ENCODE measurements at regions not wholly inside any gene's neighbourhood (a gene's known extent, or its start where the extent isn't known, plus 50 kb on each side); places are given as distances from the start of the nearest gene placed in this dataset.

DNA sequence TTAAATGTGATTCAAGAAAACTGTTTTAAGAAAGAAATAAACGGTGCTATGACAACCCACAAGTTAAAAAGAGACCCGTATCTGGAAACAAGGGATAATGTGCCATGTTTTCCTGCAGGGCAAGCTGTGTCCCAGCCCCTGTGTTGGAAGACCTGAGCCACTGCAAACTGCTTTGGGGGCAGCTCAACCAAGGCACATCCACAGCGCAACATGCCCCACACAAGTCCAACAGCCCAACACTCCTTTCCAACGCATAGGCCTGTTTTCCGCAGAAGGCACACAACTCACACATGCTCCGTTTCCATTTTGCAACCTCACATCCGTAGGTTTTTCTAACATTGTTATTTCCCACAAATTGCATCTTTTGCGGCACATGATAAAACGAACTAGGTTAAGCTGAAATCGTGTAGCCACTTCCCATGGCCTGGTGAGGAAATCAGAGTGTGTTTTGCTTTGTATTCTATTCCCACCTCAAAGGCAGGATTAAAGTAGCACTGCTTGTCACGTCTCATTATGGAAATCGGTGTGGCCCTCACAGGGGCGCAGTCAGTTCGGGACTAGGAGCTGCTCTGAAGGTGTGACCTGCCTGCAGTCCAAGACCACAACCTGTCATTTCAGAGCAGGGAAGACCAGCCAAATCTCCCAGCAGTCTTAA is 50.5 kb upstream of the ZNF516 start:
- no peak for TF ChIP-seq POLR2A (IDR thresholded peaks at IDR 0.05)
- TF ChIP-seq, protein P1, sequence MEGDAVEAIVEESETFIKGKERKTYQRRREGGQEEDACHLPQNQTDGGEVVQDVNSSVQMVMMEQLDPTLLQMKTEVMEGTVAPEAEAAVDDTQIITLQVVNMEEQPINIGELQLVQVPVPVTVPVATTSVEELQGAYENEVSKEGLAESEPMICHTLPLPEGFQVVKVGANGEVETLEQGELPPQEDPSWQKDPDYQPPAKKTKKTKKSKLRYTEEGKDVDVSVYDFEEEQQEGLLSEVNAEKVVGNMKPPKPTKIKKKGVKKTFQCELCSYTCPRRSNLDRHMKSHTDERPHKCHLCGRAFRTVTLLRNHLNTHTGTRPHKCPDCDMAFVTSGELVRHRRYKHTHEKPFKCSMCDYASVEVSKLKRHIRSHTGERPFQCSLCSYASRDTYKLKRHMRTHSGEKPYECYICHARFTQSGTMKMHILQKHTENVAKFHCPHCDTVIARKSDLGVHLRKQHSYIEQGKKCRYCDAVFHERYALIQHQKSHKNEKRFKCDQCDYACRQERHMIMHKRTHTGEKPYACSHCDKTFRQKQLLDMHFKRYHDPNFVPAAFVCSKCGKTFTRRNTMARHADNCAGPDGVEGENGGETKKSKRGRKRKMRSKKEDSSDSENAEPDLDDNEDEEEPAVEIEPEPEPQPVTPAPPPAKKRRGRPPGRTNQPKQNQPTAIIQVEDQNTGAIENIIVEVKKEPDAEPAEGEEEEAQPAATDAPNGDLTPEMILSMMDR (IDR thresholded peaks at IDR 0.05), result no peak
- no peak for TF ChIP-seq EP300 (IDR thresholded peaks at IDR 0.05)
